Spinal cord (tissue), 9 donors: ENCODE measurements at regions not wholly inside any gene's neighbourhood (a gene's known extent, or its start where the extent isn't known, plus 50 kb on each side); places are given as distances from the start of the nearest gene placed in this dataset.

Experiments
- DNase-seq, 6 donors: peaks; one replicate each; pipeline versions ENCODE4 v3.0.0 to v3.0.0-alpha.2; 2013 to 2015; ENCODE audit warnings: low spot score in 6 of 6, low read depth in 4 of 6
- H3K27ac ChIP-seq: one replicate; pipeline ENCODE4 v1.5.1; 2013; ENCODE audit warnings: low read depth, low read length, control low read depth
- H3K27me3 ChIP-seq: one replicate; pipeline ENCODE4 v1.6.1; 2013; ENCODE audit warnings: low read length; ENCODE audit not compliant: control insufficient read depth, insufficient read depth
- H3K36me3 ChIP-seq: one replicate; pipeline ENCODE4 v1.6.1; 2013; ENCODE audit warnings: low read length; ENCODE audit not compliant: control insufficient read depth, insufficient read depth
- H3K4me1 ChIP-seq: one replicate; pipeline ENCODE4 v1.6.1; 2013; ENCODE audit warnings: low read length; ENCODE audit not compliant: control insufficient read depth, insufficient read depth
- H3K4me3 ChIP-seq: one replicate; pipeline ENCODE4 v1.5.1; 2013; ENCODE audit warnings: low read depth, low read length, control low read depth
- H3K9me3 ChIP-seq: one replicate; pipeline ENCODE4 v1.6.1; 2013; ENCODE audit warnings: low read length; ENCODE audit not compliant: control insufficient read depth, insufficient read depth
- WGBS: methylation state at CpG from one replicate; pipeline ENCODE4 v1.1.5; 2013; ENCODE audit warnings: missing lambda C conversion rate; ENCODE audit not compliant: insufficient coverage; 5-methylcytosine and 5-hydroxymethylcytosine counted together
- donor health status: healthy.

DNA sequence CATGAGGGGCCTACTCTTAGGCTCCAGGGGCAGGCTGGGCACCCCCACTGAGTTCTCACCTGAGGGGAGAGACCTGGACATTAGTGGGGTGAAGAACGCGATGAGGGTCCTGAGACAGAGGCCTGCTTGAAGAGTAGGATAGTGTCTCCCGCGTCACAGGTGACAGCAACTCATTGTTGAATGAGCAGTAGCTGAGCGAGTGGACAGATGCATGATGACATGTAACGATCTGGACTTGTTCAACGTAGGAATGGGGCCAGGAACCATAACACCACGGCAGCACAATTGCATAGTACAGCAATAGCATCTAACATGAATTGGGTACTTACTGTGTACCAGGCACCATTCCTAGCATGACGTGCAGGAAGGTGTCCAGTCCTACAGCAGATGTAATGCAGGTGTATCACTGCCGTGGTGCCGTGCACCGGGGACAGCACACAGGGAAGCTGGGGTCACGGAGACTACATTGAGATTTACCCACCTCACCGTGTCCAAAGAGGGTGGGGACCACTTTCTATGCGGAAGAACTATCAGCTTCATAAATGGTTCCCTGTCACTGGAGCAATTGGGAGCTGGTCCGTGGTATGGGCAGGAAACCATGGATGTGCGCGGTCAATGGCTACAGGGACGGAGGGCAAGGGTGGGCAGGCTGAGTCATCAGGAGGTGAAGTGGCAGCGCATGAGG is 1019.1 kb downstream of the TBC1D22A start:
- Histone ChIP-seq H3K4me1 (no peaks in the 10 kb centered on the region), H3K9me3 (no peaks in the 10 kb centered on the region), H3K36me3 (no peaks in the 10 kb centered on the region), H3K4me3 (no peak overlapping the region), H3K27me3 (no peaks in the 10 kb centered on the region), H3K27ac (no peak overlapping the region)
- WGBS = 96% methylated on average over 20 of the region's 20 CpGs
- DNase-seq = peak in 1 of 6 donors; percentile 19

DNA sequence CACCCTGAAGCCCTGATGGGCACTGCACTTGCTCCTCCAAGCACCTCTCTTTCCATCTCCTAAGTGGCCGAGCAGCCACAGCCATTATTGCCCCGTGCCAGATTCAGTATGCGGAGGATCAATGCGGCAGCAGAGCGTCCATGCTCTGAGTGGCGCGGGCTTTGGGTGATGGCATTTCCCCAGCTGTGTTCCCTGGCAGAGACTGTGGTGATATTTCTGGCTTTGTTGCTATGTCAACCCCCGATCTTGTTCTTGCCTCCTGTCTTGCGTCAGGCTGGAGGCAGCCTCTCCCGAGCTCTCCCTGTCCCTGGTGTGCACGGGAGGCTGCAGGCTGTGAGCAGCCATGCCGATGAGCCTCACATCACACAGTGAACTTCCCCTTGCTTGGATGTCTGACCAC is 1018.6 kb downstream of the TBC1D22A start:
- Histone ChIP-seq H3K4me3 (no peak overlapping the region), H3K9me3 (no peaks in the 10 kb centered on the region), H3K27me3 (no peaks in the 10 kb centered on the region), H3K36me3 (no peaks in the 10 kb centered on the region), H3K27ac (no peak overlapping the region), H3K4me1 (no peaks in the 10 kb centered on the region)
- peak in 1 of 6 donors; percentile 35 for DNase-seq
- WGBS = 86% methylated on average over 10 of the region's 12 CpGs

DNA sequence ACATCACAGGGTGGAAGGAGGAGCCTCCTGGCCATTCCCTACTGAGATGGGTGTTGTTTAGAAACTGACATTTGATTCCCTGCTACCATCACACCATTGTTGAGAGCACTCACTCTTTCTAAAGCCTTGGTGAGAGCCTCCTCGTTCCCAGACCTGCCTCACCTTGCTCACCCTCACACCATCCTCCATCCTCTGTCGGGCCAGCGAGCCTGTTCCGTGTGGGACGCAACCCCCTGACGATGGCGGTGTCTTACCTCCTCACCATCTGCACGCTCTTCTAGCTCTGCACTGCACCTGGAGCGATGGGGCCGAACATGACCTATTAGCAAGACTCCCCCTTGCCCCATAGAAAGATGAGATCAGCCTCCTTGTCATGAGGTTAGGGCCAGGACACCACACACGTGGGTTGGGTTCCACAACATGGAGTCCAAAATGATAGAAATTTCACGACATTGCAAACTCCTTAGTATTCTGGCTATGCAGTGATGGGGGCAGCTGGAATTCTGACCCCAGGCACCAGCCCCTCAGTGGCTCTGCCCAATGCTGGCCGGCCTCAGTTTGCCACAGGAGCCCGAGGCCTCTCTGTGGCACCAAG is 1017.9 kb downstream of the TBC1D22A start:
- 92% methylated on average over 11 of the region's 14 CpGs for WGBS
- Histone ChIP-seq H3K27ac (no peak overlapping the region), H3K4me3 (no peak overlapping the region), H3K9me3 (no peaks in the 10 kb centered on the region), H3K27me3 (no peaks in the 10 kb centered on the region), H3K36me3 (no peaks in the 10 kb centered on the region), H3K4me1 (no peaks in the 10 kb centered on the region)
- no peak for DNase-seq

DNA sequence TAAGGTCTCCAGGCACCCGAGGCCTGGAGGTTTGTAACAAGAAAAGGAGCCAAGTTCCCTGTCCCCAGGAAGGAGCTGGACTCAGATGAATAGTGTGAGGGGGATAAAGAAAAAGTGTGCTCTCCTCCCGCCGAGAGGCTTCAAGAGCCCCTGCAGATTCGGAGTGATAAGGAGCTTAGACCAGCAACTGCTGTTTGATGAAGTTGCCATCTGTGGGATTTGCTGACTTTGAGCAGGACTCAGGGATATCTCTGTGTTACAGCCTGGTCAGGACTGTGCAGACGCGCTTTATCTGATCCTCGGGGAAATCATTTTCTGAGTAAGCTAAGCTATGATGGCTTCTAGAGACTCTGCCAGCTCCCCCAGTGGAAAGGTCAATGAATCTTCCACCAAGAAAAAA is 1017.0 kb downstream of the TBC1D22A start:
- H3K4me1 ChIP-seq = no peaks in the 10 kb centered on the region
- peak in 2 of 6 donors; percentile 22 to 30 for DNase-seq
- no peaks in the 10 kb centered on the region for H3K27me3 ChIP-seq
- H3K4me3 ChIP-seq = no peak overlapping the region
- no peaks in the 10 kb centered on the region for H3K9me3 ChIP-seq
- H3K27ac ChIP-seq = no peak overlapping the region
- WGBS = 57% methylated on average over 7 of the region's 7 CpGs
- H3K36me3 ChIP-seq = no peaks in the 10 kb centered on the region

DNA sequence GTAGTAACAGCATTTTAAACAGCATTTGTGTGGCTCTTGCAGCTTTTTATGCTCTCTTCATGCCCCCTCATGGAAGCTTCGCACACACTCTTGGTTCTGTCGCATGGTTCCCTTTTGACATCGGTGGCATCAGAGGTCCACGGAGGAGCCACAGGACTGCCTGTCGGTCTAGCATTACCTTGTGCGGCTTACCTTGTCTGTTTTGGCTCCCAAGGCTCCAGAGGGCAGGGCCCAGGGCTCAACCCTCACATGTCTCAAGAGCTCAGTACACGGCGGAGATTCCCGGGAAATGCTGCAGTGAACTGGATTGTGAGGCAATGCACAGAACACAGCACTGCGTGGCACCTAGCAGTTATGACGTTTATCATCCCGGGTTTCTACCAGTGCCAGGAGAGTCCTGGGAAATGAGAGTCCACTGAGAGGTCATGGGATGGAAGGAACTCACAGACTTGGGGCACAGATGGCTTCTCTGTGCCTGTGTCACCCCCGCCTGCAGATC is 1015.8 kb downstream of the TBC1D22A start:
- 93% methylated on average over 13 of the region's 13 CpGs for WGBS
- no peaks in the 10 kb centered on the region for H3K4me1 ChIP-seq
- H3K36me3 ChIP-seq = no peaks in the 10 kb centered on the region
- no peaks in the 10 kb centered on the region for H3K9me3 ChIP-seq
- H3K27me3 ChIP-seq = no peaks in the 10 kb centered on the region
- H3K4me3 ChIP-seq = no peak overlapping the region
- no peak for DNase-seq
- no peak overlapping the region for H3K27ac ChIP-seq

DNA sequence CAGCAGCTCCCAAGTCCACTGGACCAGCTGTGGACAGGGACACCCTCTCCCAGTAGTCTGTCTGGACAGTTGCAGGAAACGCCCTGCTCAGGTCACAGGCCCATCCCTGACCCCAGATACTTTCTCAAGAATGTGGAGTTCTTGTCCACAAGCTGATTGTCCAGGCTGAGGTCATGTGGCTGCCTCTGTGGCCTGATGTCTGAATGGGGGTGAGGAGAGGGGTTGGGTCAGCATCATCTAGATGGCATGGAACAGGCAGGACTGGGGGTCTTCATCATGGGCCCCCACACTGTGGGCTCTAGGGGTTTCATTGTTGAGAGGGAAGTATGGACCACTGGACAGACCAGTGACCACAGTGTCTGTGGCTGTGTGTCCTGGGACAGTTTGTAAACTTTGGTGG is 1015.0 kb downstream of the TBC1D22A start:
- Histone ChIP-seq H3K9me3 (no peaks in the 10 kb centered on the region), H3K4me3 (no peak overlapping the region), H3K27ac (no peak overlapping the region), H3K4me1 (no peaks in the 10 kb centered on the region), H3K27me3 (no peaks in the 10 kb centered on the region), H3K36me3 (no peaks in the 10 kb centered on the region)
- WGBS = 83% methylated on average over 1 of the region's 1 CpG
- DNase-seq = no peak

DNA sequence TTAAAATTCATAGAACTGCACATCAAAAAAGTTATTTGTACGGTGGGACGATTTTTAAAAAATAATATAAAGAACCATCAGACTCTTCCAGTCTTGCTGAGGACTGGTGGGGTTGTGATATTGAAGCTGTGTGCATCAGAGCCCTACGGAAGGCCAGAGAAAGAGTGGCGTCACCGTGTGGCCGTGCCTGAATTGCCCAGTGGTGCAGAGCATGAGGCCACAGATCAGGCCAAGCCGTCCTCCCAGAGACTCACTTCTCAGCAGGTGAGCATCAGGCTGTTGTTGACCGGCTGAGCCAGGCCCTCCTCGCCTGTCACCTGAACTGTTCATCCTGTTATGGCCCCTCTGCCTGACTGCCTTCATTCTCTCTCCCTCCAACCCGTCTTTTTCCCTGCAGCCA is 1013.9 kb downstream of the TBC1D22A start:
- H3K4me1 ChIP-seq = no peaks in the 10 kb centered on the region
- H3K9me3 ChIP-seq = no peaks in the 10 kb centered on the region
- no peaks in the 10 kb centered on the region for H3K36me3 ChIP-seq
- H3K4me3 ChIP-seq = no peak overlapping the region
- H3K27me3 ChIP-seq = no peaks in the 10 kb centered on the region
- WGBS = 57% methylated on average over 8 of the region's 10 CpGs
- H3K27ac ChIP-seq = no peak overlapping the region
- DNase-seq = no peak

DNA sequence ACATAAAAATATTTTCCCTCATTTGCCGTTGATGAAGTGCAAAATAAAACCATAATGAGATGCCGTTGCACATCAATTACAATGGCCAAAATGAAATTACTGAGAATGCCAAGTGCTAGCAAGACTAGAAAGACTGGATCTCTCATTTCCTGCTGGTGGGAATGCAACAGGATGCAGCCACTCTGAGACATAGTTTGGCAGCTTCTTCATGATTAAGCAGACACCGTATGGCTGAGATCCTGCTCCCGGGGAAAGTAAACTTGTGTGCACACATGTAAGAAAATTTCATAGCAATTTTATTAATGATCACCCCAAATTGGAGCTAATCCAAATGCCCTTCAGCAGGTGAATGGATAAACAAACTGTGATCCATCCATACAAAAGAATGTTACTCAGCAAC is 1013.2 kb downstream of the TBC1D22A start:
- WGBS = 100% methylated on average over 1 of the region's 4 CpGs
- H3K27me3 ChIP-seq = no peaks in the 10 kb centered on the region

DNA sequence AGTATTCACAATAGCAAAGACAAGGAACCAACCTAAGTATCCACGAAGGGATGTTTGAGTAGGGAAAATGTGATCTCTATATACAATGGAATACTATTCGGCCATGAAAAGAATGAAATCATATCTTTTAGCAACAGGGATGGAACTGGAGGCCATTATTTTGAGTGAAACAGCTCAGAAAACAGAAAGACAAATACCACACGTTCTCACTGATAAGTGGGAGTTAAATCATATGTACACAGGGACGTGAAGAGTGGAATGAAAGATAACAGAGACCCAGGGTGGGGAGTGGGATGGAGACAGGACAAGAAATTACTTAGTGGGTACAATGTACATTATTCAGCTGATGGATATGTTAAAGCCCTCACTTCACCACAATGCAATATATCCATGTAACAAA is 1012.7 kb downstream of the TBC1D22A start:
- no peaks in the 10 kb centered on the region for H3K4me1 ChIP-seq
- no peaks in the 10 kb centered on the region for H3K36me3 ChIP-seq
- no CpG with 5 or more reads among the region's 4 CpGs for WGBS
- no peaks in the 10 kb centered on the region for H3K27me3 ChIP-seq
- no peak overlapping the region for H3K27ac ChIP-seq
- no peaks in the 10 kb centered on the region for H3K9me3 ChIP-seq
- H3K4me3 ChIP-seq = no peak overlapping the region
- DNase-seq = no peak

More for the DNA sequence above, 1013.2 kb downstream of the TBC1D22A start:
- Histone ChIP-seq H3K36me3 (no peaks in the 10 kb centered on the region), H3K27ac (no peak overlapping the region), H3K4me1 (no peaks in the 10 kb centered on the region), H3K4me3 (no peak overlapping the region), H3K9me3 (no peaks in the 10 kb centered on the region)
- peak in 1 of 6 donors; percentile 45 for DNase-seq

DNA sequence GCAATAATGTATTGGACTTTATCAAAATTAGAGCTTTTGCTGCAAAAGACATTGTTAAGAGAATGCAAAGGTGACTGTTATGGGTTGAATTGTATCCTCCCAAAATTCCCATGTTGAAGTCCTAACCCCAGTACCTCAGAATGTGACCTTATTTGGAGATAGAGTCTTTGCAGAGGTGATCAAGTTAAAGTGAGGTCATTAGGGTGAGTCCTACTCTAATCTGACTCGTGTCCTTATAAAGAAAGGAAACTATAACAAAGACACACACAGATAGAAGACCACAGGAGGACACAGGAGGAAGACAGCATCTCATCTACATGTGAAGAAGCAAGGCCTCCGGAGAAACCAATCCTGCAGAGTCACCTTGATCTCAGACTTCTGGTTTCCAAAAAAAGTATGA is 1011.2 kb downstream of the TBC1D22A start:
- WGBS = no CpG with 5 or more reads among the region's 2 CpGs

More for the DNA sequence above, 1011.2 kb downstream of the TBC1D22A start:
- no peaks in the 10 kb centered on the region for H3K4me1 ChIP-seq
- H3K36me3 ChIP-seq = no peaks in the 10 kb centered on the region
- DNase-seq = no peak
- H3K4me3 ChIP-seq = no peak overlapping the region
- no peaks in the 10 kb centered on the region for H3K27me3 ChIP-seq
- H3K27ac ChIP-seq = no peak overlapping the region
- H3K9me3 ChIP-seq = peaks cover 1% of the 10 kb centered on the region
